HG03066 (cell line): ENCODE measurements at regions not wholly inside any gene's neighbourhood (a gene's known extent, or its start where the extent isn't known, plus 50 kb on each side); places are given as distances from the start of the nearest gene placed in this dataset.

Experiments used
- ATAC-seq: cut with Tn5 transposase; IDR thresholded peaks from one replicate; pipeline ENCODE4 v1.9.1; 2021; ENCODE audit warnings: low read depth; ENCODE audit not compliant: unreplicated experiment

- no peak for ATAC-seq
Observed at GRCh38 chr1:10895621-10896020, 99.2 kb upstream of the CASZ1 start.

GRCh38 chr1:10896673-10897072 is 100.2 kb upstream of the CASZ1 start:
- ATAC-seq: no peak

DNA sequence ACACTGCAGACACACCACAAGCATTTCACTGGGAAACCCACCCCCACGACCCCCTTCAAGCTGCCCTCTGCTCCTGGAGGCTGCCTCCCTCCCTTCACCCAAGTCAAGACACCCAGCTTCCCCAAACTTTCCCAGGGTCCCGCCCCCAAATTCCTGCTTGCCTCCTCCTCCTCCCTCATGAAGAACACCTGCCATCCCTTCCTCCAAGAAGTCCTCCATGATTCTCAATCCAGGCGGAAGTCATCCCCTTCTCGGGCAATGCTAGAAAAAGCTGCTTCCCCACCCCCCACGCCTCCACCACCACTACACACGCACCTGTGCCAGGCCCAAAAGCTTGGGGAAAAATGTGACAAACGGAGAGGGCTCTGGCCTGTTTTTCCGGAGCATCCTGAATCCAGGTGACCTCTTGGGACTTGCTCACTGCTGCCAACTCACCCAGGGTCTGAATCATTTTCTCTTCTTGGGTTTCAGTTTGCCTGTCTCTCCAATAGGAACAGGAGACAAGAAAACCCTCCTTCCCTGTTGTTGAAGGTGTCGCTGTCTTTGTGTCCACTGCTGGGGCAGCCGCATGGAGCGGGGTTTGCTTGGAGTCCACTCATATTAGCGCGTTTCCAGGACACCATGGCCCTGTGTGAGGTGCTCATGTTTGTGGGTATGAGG is 101.0 kb upstream of the CASZ1 start:
- no peak for ATAC-seq

GRCh38 chr1:10897981-10898728 is 101.7 kb upstream of the CASZ1 start:
- ATAC-seq: no peak

DNA sequence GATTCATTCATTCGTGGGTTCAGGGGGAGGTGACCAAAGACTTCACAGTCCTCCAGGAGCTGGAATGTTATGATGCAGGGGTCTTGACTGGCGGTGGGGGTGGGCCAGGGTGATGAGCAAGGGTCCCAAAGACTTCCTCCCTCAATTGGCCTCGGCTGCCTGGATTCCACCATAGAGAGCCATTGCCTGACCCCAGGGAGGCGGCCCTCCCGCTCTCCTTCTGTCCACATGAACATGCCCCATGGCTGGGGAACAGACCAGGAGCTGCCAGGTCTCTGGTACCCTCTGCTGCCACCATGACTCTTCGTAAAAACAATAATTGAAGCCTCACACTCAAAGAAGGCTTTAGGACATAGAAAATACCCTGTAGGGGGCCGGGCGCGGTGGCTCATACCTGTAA is 102.5 kb upstream of the CASZ1 start:
- no peak for ATAC-seq

- no peak for ATAC-seq
Observed at GRCh38 chr1:10899490-10900250, 103.2 kb upstream of the CASZ1 start.

GRCh38 chr1:10900251-10900651 is 103.8 kb upstream of the CASZ1 start:
- no peak for ATAC-seq

- ATAC-seq: no peak
Observed at GRCh38 chr1:10900691-10901090, 104.2 kb upstream of the CASZ1 start.

GRCh38 chr1:10901091-10901890 is 104.8 kb upstream of the CASZ1 start:
- no peak for ATAC-seq

- ATAC-seq: no peak
Observed at GRCh38 chr1:10901891-10902805, 105.7 kb upstream of the CASZ1 start.

GRCh38 chr1:10903421-10903820 is 107.0 kb upstream of the CASZ1 start:
- ATAC-seq: no peak

- no peak for ATAC-seq
Observed at GRCh38 chr1:10903821-10904220, 107.4 kb upstream of the CASZ1 start.

GRCh38 chr1:10904396-10905358 is 107.8 kb upstream of the TARDBP start:
- ATAC-seq: no peak

- ATAC-seq: no peak
Observed at GRCh38 chr1:10905841-10906655, 106.4 kb upstream of the TARDBP start.

- no peak for ATAC-seq
Observed at GRCh38 chr1:10906866-10907519, 105.5 kb upstream of the TARDBP start.

- ATAC-seq: no peak
Observed at GRCh38 chr1:10908266-10908665, 104.2 kb upstream of the TARDBP start.
